GM12878 (cell line): ENCODE measurements at regions not wholly inside any gene's neighbourhood (a gene's known extent, or its start where the extent isn't known, plus 50 kb on each side); places are given as distances from the start of the nearest gene placed in this dataset.

ENCODE experiments used
- ATAC-seq: fragments of 200-7000 bp; cut with Tn5 transposase; 3 replicates; pipeline ENCODE4 v1.9.1; 2020; ENCODE audit warnings: mild to moderate bottlenecking, moderate library complexity
- BruUV-seq: library from RNA; stranded (reverse); fragments of 400-500 nt; replicated peaks from 2 replicates; lab custom pipeline; 2021; lab: Mats Ljungman, UMichigan
- CTCF ChIA-PET: fragments of 300-600 bp; sonication (Branson Sonifier 250); formaldehyde crosslinking; extraction: SDS; loops from one replicate; lab custom pipeline; 2021; ENCODE audit warnings: inconsistent platforms; lab: Yijun Ruan, JAX
- POLR2A ChIA-PET: fragments of 350-600 bp; formaldehyde crosslinking; extraction: SDS; loops from one replicate; lab custom pipeline; 2021; ENCODE audit warnings: inconsistent platforms; lab: Charles Lee
- RAD21 ChIA-PET: fragments of 300-600 bp; sonication (Branson Sonifier 250); formaldehyde crosslinking; loops from one replicate; lab custom pipeline; 2023; ENCODE audit warnings: antibody characterized with exemption; ENCODE audit not compliant: unreplicated experiment; lab: Charles Lee
- SMC1A ChIA-PET: fragments of 300-600 bp; sonication (Branson Sonifier 250); formaldehyde crosslinking; loops from one replicate; lab custom pipeline; 2023; ENCODE audit not compliant: unreplicated experiment, uncharacterized antibody; lab: Charles Lee
- DNase-seq: peaks from one replicate; pipeline ENCODE4 v3.0.0-alpha.2; 2011; ENCODE audit warnings: low read depth, low spot score
- FAIRE-seq: peaks from 3 replicates; lab custom pipeline; 2011; peaks lifted over from hg19 to GRCh38; lab: Jason Lieb, UNC
- H2AFZ ChIP-seq: 2 replicates; pipeline ENCODE4 v1.6.0; 2011; ENCODE audit warnings: low read depth, low read length, control low read depth; ENCODE audit not compliant: control insufficient read depth
- H3K27ac ChIP-seq: 2 replicates; pipeline ENCODE4 v1.5.1; 2011; ENCODE audit warnings: control low read depth; ENCODE audit not compliant: control insufficient read depth, insufficient read depth
- H3K27me3 ChIP-seq, 2 experiments: replicated peaks in 1 of 2; 2 replicates each; pipeline versions ENCODE4 v1.6.0 to v1.6.1; 2011; ENCODE audit warnings: low read length in 1 of 2; ENCODE audit not compliant: control insufficient read depth in 2 of 2, insufficient read depth in 2 of 2
- H3K36me3 ChIP-seq, 2 experiments: 2 replicates each; pipeline ENCODE4 v1.5.1; 2011; ENCODE audit warnings: low read length in 1 of 2; ENCODE audit not compliant: control insufficient read depth in 2 of 2, insufficient read depth in 2 of 2
- H3K4me1 ChIP-seq: 2 replicates; pipeline ENCODE4 v1.6.1; 2011; ENCODE audit warnings: mild to moderate bottlenecking, low read length, moderate library complexity, mixed read lengths; ENCODE audit not compliant: control insufficient read depth, insufficient read depth
- H3K4me2 ChIP-seq: 2 replicates; pipeline ENCODE4 v1.6.0; 2011; ENCODE audit warnings: control low read depth; ENCODE audit not compliant: control insufficient read depth, insufficient read depth
- H3K4me3 ChIP-seq: fragments of 200-600 bp; sonication (generic); 2 replicates; pipeline ENCODE4 v1.5.1; 2016
- H3K79me2 ChIP-seq: 2 replicates; pipeline ENCODE4 v1.6.0; 2011; ENCODE audit warnings: low read length; ENCODE audit not compliant: control insufficient read depth, insufficient read depth
- H3K9ac ChIP-seq: 2 replicates; pipeline ENCODE4 v1.8.0; 2011; ENCODE audit warnings: low read length, control low read depth, mixed read lengths; ENCODE audit not compliant: control insufficient read depth, insufficient read depth
- H3K9me3 ChIP-seq: replicated peaks from 3 replicates; pipeline ENCODE4 v1.5.1; 2011; ENCODE audit warnings: mild to moderate bottlenecking, low read length; ENCODE audit not compliant: control insufficient read depth, insufficient read depth
- H4K20me1 ChIP-seq: 2 replicates; pipeline ENCODE4 v1.6.0; 2011; ENCODE audit not compliant: control insufficient read depth, insufficient read depth
- BCL3 ChIP-seq: IDR thresholded peaks from 2 replicates; pipeline ENCODE4 v1.6.1; 2011; ENCODE audit warnings: borderline replicate concordance, low read depth, mild to moderate bottlenecking, moderate library complexity, low read length; ENCODE audit not compliant: insufficient read depth, poor library complexity, severe bottlenecking
- MTA3 ChIP-seq: IDR thresholded peaks from 2 replicates; pipeline ENCODE4 v1.6.1; 2012; ENCODE audit warnings: low read length, inconsistent platforms, borderline replicate concordance
- WGBS: methylation state at CpG from one replicate; pipeline ENCODE4 v1.1.6; 2016; ENCODE audit warnings: low lambda C conversion rate; ENCODE audit not compliant: insufficient replicate concordance, insufficient coverage; ENCODE audit errors: missing lambda C conversion rate; 5-methylcytosine and 5-hydroxymethylcytosine counted together
- in situ Hi-C: fragments of 300-500 bp; cut with MboI; formaldehyde crosslinking; loops from 9 replicates; pipeline ENCODE4 v1.14.3; 2018; ENCODE audit warnings: mixed read lengths
- intact Hi-C: fragments of 100-400 bp; cut with micrococcal nuclease; formaldehyde crosslinking; loops from one replicate; pipeline ENCODE4 v1.14.2; 2022; ENCODE audit not compliant: unreplicated experiment
- TF ChIP-seq, protein P1 (sequence below): fragments of 450-650 bp; IDR thresholded peaks from 2 replicates; pipeline ENCODE4 v1.6.1; 2016; ENCODE audit warnings: mild to moderate bottlenecking

DNA sequence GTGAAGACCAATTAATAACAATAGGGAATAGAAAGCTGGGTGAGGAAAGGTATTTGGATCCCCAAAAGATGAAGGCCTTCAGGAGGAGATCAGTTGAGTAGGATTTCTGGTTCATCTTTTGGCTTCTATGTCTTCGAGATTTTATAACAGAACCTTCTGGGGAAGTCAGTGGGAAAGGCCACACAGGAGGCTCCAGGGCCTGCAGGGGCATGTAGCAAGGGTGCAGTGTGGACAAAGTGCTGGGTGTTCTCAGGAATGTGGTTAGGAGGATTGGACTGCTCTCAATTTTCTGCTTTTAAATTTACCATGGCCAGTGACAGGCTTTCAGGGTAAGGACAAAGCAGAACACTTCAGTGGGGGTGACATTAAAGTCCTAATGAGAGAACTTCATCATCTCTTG is 378.0 kb downstream of the CCSER2 start (continued):
- no peak for TF ChIP-seq BCL3
- no peak for TF ChIP-seq MTA3

DNA sequence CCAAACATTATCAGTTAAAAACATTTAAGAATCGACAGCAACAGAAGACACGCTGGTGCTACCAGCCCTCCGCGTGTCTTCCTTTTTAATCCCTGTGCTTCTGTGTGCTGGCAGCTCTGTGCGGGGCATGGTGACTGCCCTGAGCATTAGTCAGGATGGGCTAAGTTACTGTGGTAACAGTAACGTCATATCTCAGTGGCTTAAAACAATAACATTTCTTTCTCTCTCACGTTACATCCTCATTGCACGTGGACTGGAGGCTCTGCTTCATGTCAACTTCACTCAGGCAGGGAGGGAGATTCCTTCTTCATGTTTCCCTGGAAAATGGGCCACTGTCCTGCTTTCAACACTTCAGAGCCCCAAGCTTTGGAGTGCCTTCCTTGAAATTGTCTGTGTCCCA is 378.5 kb downstream of the CCSER2 start:
- no TSS peak for BruUV-seq
- ATAC-seq (no peak), FAIRE-seq (no peak), DNase-seq (no peak)
- intact Hi-C loops (no loop called here), in situ Hi-C loops (no loop called here)
- H3K79me2 ChIP-seq: no peaks in the 10 kb centered on the region
- no peak overlapping the region for H3K4me3 ChIP-seq
- ChIA-PET SMC1A (no interaction called here), RAD21 (no interaction called here), POLR2A (interaction anchor here (0.6 kb wide), 1 partner anchor 133 kb away, joined by 5 read pairs; no protein-coding TSS in a partner anchor), CTCF (no interaction called here)
- H3K9me3 ChIP-seq: no peaks in the 10 kb centered on the region
- TF ChIP-seq, protein P1, sequence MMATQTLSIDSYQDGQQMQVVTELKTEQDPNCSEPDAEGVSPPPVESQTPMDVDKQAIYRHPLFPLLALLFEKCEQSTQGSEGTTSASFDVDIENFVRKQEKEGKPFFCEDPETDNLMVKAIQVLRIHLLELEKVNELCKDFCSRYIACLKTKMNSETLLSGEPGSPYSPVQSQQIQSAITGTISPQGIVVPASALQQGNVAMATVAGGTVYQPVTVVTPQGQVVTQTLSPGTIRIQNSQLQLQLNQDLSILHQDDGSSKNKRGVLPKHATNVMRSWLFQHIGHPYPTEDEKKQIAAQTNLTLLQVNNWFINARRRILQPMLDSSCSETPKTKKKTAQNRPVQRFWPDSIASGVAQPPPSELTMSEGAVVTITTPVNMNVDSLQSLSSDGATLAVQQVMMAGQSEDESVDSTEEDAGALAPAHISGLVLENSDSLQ: no peak
- peaks cover 0 to 4% of the 10 kb centered on the region in 2 experiments; a peak in 2 of 4 replicates for H3K27me3 ChIP-seq
- no peak overlapping the region for H2AFZ ChIP-seq
- no peaks in the 10 kb centered on the region for H4K20me1 ChIP-seq
- H3K9ac ChIP-seq: no peak overlapping the region
- H3K4me1 ChIP-seq: no peaks in the 10 kb centered on the region
- WGBS: 38% methylated on average over 8 of the region's 8 CpGs
- no peak overlapping the region for H3K27ac ChIP-seq
- no peaks in the 10 kb centered on the region for H3K36me3 ChIP-seq
- no peak overlapping the region for H3K4me2 ChIP-seq
